ENCODE measurements at regions not wholly inside any gene's neighbourhood (a gene's known extent, or its start where the extent isn't known, plus 50 kb on each side); places are given as distances from the start of the nearest gene placed in this dataset.

DNA sequence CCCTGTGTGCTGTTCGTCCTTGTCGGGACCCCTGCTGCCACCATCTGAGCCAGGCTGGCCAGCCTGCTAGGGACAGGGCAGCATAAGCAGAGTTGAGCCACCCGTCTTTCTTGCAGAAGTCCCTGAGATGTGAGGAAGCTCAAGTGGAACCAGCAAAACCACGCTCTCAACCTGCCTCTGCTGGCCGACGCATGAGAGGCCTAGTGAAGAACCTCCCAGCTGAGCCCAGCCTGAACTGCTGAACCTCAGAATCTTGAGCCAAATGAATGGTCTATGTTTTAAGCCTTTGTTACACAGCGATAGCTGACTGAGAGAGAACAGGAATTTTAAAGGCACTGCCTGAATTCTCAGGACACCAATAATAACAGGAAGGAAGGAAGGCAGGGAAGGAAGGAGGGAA is 98.9 kb upstream of the ADRA2C start:
- TF ChIP-seq, protein P1, sequence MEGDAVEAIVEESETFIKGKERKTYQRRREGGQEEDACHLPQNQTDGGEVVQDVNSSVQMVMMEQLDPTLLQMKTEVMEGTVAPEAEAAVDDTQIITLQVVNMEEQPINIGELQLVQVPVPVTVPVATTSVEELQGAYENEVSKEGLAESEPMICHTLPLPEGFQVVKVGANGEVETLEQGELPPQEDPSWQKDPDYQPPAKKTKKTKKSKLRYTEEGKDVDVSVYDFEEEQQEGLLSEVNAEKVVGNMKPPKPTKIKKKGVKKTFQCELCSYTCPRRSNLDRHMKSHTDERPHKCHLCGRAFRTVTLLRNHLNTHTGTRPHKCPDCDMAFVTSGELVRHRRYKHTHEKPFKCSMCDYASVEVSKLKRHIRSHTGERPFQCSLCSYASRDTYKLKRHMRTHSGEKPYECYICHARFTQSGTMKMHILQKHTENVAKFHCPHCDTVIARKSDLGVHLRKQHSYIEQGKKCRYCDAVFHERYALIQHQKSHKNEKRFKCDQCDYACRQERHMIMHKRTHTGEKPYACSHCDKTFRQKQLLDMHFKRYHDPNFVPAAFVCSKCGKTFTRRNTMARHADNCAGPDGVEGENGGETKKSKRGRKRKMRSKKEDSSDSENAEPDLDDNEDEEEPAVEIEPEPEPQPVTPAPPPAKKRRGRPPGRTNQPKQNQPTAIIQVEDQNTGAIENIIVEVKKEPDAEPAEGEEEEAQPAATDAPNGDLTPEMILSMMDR (IDR thresholded peaks at IDR 0.05): no peak
- TF ChIP-seq POLR2A (IDR thresholded peaks at IDR 0.05): no peak
- no peak for DNase-seq (ENCODE audit: low spot score in 2 of 2)
- 85 to 93% methylated on average over 7 of the region's 7 CpGs for WGBS, 2 donors
- H3K4me3 ChIP-seq (ENCODE audit: low read depth, poor library complexity, severe bottlenecking): no peak overlapping the region
- intact Hi-C loops (cut with DNase I; ENCODE audit: low total_unique reads): no loop called here

DNA sequence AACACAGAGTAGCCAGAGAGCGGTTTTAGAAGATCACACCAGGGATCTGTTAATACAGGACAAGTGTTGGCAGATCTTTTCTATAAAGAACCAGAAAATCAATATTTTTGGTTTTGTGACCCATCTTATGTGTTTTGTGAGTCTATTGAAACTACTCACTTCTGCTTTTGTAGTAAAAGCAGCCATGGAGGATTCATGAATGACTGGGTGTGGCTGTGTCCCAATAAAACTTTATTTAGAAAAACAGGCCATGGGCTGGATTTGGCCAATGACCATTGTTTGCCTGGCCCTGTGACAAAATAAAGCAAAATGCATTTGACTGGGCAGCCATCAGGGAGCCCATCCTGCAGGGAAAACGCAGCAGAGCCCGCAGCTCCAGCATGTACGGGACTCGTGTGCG is 99.9 kb upstream of the ADRA2C start:
- H3K4me3 ChIP-seq (ENCODE audit: low read depth, poor library complexity, severe bottlenecking): no peak overlapping the region
- no peak for TF ChIP-seq POLR2A (IDR thresholded peaks at IDR 0.05)
- TF ChIP-seq, protein P1 (IDR thresholded peaks at IDR 0.05): no peak
- WGBS, 2 donors: 93 to 94% methylated on average over 6 of the region's 6 CpGs
- no peak for DNase-seq (ENCODE audit: low spot score in 2 of 2)
- intact Hi-C loops (cut with DNase I; ENCODE audit: low total_unique reads): no loop called here

DNA sequence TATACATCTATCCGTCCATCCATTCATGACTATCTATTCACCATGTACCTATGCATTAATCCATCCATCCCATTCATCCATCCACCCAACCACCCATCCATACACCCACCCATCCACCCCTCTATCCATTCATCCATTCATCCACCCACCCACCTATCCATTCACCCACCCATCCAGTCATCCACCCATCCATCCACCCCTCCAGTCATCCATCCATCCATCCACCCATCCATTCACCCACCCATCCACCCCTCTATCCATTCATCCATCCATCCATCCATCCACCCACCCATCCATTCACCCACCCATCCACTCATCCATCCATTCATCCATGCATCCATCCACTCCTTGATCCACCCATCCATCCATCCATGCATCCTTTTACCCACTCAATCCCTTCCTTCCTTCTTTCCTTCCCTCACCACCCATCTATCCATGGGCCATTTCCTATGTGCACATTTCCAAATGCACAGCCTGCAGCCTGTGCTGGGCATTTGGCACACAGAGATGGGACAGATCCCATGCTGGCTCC is 100.8 kb upstream of the ADRA2C start:
- no peak for DNase-seq (ENCODE audit: low spot score in 2 of 2)
- TF ChIP-seq, protein P1 (IDR thresholded peaks at IDR 0.05): no peak
- TF ChIP-seq POLR2A (IDR thresholded peaks at IDR 0.05): no peak
- intact Hi-C loops (cut with DNase I; ENCODE audit: low total_unique reads): no loop called here
- no peak overlapping the region for H3K4me3 ChIP-seq (ENCODE audit: low read depth, poor library complexity, severe bottlenecking)
- WGBS, 2 donors: 74 to 77% methylated on average over 1 of the region's 1 CpG

DNA sequence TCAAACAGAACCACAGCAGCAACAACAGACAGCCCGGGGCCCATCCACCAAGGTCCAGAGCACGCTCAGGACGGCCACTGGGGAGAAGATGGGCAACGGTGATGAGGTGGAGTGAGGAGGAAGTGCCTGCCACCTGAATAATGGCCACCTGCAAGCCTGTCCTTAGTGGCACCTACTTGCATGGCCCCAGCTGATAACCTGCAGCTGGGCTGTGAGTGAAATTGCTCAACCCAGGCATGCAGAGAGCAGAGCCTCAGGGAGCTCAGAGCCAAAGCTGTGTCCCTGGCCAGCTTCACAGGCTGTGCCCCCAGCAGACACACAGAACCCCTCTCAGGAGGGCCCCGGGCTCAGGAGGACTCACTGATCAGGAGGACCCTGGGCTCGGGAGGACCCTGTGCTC is 102.4 kb upstream of the ADRA2C start:
- TF ChIP-seq, protein P1 (IDR thresholded peaks at IDR 0.05): no peak
- TF ChIP-seq POLR2A (IDR thresholded peaks at IDR 0.05): no peak
- intact Hi-C loops (cut with DNase I; ENCODE audit: low total_unique reads): no loop called here
- H3K4me3 ChIP-seq (ENCODE audit: low read depth, poor library complexity, severe bottlenecking): peak overlapping the region; percentile 5
- DNase-seq (ENCODE audit: low spot score in 2 of 2): no peak
- WGBS, 2 donors: 86 to 89% methylated on average over 4 to 6 of the region's 6 CpGs

DNA sequence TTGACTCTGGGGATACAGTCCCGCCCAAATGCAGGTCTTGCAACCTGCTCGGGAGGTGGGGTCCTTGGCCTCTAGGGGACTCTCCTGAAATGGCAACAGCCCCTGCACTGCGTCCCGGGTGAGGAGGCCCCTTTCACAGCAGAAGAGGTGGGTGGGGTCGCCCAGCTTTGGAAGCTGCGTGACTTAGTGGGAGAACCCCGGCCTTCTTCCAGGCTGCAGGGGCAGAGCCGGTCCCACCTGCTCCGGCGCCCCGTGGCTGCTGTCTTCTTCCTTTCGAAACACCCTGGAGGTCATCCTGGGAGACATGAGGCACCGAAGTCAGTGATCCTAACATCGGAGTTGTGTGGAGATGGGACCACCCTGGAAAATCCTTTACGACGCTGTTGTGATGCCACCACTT is 103.7 kb upstream of the ADRA2C start:
- H3K4me3 ChIP-seq (ENCODE audit: low read depth, poor library complexity, severe bottlenecking): no peak overlapping the region
- intact Hi-C loops (cut with DNase I; ENCODE audit: low total_unique reads): no loop called here
- 66 to 75% methylated on average over 15 to 16 of the region's 16 CpGs for WGBS, 2 donors
- no peak for TF ChIP-seq POLR2A (IDR thresholded peaks at IDR 0.05)
- TF ChIP-seq, protein P1 (IDR thresholded peaks at IDR 0.05): no peak
- DNase-seq (ENCODE audit: low spot score in 2 of 2): no peak

DNA sequence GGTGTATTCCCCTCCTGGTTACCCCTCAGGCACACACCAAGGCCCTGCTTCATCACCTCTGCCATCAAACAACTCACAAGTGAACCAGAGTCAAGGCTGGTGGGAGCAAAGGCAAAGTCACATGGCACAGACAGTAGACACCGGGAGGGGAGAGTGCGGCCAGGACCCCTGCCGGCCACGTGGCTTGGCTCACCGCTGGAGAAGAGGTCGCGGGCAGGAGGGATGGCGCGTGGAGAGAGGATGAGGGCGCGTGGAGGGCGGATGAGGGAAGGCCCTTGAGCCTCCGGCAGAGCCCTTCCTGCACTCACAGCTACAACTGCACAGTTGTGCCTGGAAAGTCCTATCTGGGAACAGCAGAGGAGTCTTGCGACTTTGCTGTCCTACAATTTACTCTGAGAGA is 104.2 kb upstream of the ADRA2C start:
- 71 to 77% methylated on average over 14 of the region's 14 CpGs for WGBS, 2 donors
- intact Hi-C loops (cut with DNase I; ENCODE audit: low total_unique reads): no loop called here
- no peak for DNase-seq (ENCODE audit: low spot score in 2 of 2)
- no peak overlapping the region for H3K4me3 ChIP-seq (ENCODE audit: low read depth, poor library complexity, severe bottlenecking)
- TF ChIP-seq, protein P1 (IDR thresholded peaks at IDR 0.05): no peak
- TF ChIP-seq POLR2A (IDR thresholded peaks at IDR 0.05): no peak

Data from lower leg skin (tissue), 4 donors.